ENCODE measurements at regions not wholly inside any gene's neighbourhood (a gene's known extent, or its start where the extent isn't known, plus 50 kb on each side); places are given as distances from the start of the nearest gene placed in this dataset.
A peak's percentile ranks its signal among the peaks of the same experiment; 100 is the strongest.

DNA sequence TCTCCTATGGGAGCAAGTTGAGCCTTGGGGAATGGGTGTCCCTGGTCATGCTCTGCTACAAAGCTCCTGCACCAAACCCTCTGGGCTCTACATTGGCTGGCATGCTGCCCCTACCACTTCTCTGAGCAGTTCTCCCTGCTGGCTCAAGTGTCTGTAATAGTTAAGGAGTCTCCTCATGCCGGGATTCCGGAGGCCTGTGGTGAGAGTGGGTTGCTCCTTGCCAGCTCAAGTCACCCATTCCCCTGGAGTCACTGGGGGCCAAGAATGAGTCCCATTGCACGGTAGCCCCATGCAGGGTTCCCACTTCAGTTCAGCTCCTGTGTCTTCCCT is 173.9 kb downstream of the PRDM13 start:
- Mint-ChIP-seq H3K27me3 (ENCODE audit: unreplicated experiment) (peaks cover 66% of the 10 kb centered on the region), H3K4me3 (ENCODE audit: low read depth, unreplicated experiment) (no peak overlapping the region), H3K27ac (ENCODE audit: unreplicated experiment) (no peak overlapping the region), H3K36me3 (ENCODE audit: insufficient read depth, unreplicated experiment) (no peaks in the 10 kb centered on the region), H3K9me3 (ENCODE audit: low read depth, unreplicated experiment) (no peaks in the 10 kb centered on the region), H3K4me1 (ENCODE audit: low read depth, unreplicated experiment) (no peaks in the 10 kb centered on the region)
- no TSS peak for BruUV-seq (replicated peaks)
- intact Hi-C loops (cut with micrococcal nuclease; ENCODE audit: unreplicated experiment), result no loop called here
- CTCF ChIA-PET, result no interaction called here
- TF ChIP-seq, protein P1, sequence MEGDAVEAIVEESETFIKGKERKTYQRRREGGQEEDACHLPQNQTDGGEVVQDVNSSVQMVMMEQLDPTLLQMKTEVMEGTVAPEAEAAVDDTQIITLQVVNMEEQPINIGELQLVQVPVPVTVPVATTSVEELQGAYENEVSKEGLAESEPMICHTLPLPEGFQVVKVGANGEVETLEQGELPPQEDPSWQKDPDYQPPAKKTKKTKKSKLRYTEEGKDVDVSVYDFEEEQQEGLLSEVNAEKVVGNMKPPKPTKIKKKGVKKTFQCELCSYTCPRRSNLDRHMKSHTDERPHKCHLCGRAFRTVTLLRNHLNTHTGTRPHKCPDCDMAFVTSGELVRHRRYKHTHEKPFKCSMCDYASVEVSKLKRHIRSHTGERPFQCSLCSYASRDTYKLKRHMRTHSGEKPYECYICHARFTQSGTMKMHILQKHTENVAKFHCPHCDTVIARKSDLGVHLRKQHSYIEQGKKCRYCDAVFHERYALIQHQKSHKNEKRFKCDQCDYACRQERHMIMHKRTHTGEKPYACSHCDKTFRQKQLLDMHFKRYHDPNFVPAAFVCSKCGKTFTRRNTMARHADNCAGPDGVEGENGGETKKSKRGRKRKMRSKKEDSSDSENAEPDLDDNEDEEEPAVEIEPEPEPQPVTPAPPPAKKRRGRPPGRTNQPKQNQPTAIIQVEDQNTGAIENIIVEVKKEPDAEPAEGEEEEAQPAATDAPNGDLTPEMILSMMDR (IDR thresholded peaks at IDR 0.05; ENCODE audit: unreplicated experiment), result no peak
- no peak for DNase-seq

DNA sequence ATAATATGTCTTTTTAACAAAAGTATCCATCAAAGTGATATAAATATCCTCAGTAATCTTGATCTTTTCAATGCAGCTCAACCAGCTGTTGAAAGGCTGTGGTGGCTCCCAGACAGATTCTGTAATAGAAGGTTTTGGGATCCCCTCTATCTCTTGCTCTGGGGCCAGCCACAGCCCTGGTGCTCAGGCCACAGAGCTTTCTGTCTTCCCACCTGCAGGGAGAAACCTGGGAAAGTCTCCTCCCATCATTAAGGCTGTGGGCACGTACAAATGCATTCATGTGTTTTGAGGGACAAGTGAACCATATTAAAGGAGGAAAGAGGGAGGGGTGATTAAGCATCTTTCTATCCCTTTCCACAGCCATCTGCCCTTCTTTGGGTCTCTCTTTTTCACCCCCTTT is 183.1 kb downstream of the PRDM13 start:
- no TSS peak for BruUV-seq (replicated peaks)
- TF ChIP-seq, protein P1 (IDR thresholded peaks at IDR 0.05; ENCODE audit: unreplicated experiment), result no peak
- no peak overlapping the region for H3K27ac Mint-ChIP-seq (ENCODE audit: unreplicated experiment)
- H3K27me3 Mint-ChIP-seq (ENCODE audit: unreplicated experiment), result peaks cover 47% of the 10 kb centered on the region
- H3K4me1 Mint-ChIP-seq (ENCODE audit: low read depth, unreplicated experiment), result no peaks in the 10 kb centered on the region
- no peak overlapping the region for H3K4me3 Mint-ChIP-seq (ENCODE audit: low read depth, unreplicated experiment)
- no peak for DNase-seq
- CTCF ChIA-PET, result no interaction called here
- intact Hi-C loops (cut with micrococcal nuclease; ENCODE audit: unreplicated experiment), result no loop called here
- H3K36me3 Mint-ChIP-seq (ENCODE audit: insufficient read depth, unreplicated experiment), result no peaks in the 10 kb centered on the region
- H3K9me3 Mint-ChIP-seq (ENCODE audit: low read depth, unreplicated experiment), result no peaks in the 10 kb centered on the region

DNA sequence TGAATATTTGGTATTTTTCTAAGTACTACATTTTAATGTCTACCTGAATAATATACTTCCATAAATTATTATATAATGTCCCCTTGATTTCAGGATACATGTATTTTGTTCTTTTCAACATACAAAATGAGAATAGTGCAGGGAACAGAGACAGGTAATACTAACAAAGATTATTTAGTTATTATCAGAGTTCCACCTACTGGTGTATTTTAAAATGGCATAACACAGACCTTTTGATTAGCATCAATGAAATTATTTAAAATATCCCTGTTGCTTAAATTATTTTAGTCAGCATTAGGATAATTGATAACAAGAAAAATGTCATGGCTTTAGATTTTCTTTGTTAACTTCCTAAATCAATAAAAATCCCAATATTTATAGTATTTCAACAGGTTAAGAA is 184.0 kb downstream of the PRDM13 start:
- TF ChIP-seq, protein P1 (IDR thresholded peaks at IDR 0.05; ENCODE audit: unreplicated experiment), result peak; percentile 26
- no peak for DNase-seq
- H3K9me3 Mint-ChIP-seq (ENCODE audit: low read depth, unreplicated experiment), result no peaks in the 10 kb centered on the region
- CTCF ChIA-PET, result interaction anchor here (0.7 kb wide), 1 partner anchor 177 kb away, joined by 3 read pairs; no protein-coding TSS in a partner anchor
- BruUV-seq (replicated peaks), result no TSS peak
- no peaks in the 10 kb centered on the region for H3K4me1 Mint-ChIP-seq (ENCODE audit: low read depth, unreplicated experiment)
- H3K27me3 Mint-ChIP-seq (ENCODE audit: unreplicated experiment), result peaks cover 48% of the 10 kb centered on the region
- intact Hi-C loops (cut with micrococcal nuclease; ENCODE audit: unreplicated experiment), result no loop called here
- H3K36me3 Mint-ChIP-seq (ENCODE audit: insufficient read depth, unreplicated experiment), result no peaks in the 10 kb centered on the region
- H3K27ac Mint-ChIP-seq (ENCODE audit: unreplicated experiment), result no peak overlapping the region
- no peak overlapping the region for H3K4me3 Mint-ChIP-seq (ENCODE audit: low read depth, unreplicated experiment)

DNA sequence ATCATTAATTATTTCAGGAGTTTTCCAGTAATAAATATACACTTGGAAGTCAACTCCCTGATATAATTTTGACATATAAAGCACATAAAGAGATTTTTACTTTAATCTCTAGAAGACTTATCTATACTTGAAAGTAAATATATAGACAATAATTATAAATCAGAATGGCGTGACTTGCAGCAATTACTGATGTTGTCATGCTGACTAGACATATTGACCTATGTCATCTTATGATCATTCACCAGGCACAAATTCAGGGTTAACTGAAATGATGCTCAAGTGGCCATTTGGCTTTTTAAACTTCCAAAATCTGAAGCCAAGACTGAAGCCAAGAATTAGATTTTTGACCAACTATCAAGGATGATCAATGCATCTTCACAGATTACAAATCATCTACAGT is 192.2 kb downstream of the MCHR2 start:
- DNase-seq, result no peak
- H3K36me3 Mint-ChIP-seq (ENCODE audit: insufficient read depth, unreplicated experiment), result no peaks in the 10 kb centered on the region
- TF ChIP-seq, protein P1 (IDR thresholded peaks at IDR 0.05; ENCODE audit: unreplicated experiment), result no peak
- CTCF ChIA-PET, result no interaction called here
- no peak overlapping the region for H3K27ac Mint-ChIP-seq (ENCODE audit: unreplicated experiment)
- H3K27me3 Mint-ChIP-seq (ENCODE audit: unreplicated experiment), result no peaks in the 10 kb centered on the region
- H3K4me3 Mint-ChIP-seq (ENCODE audit: low read depth, unreplicated experiment), result no peak overlapping the region
- peaks cover 8% of the 10 kb centered on the region for H3K4me1 Mint-ChIP-seq (ENCODE audit: low read depth, unreplicated experiment)
- intact Hi-C loops (cut with micrococcal nuclease; ENCODE audit: unreplicated experiment), result no loop called here
- H3K9me3 Mint-ChIP-seq (ENCODE audit: low read depth, unreplicated experiment), result no peaks in the 10 kb centered on the region
- BruUV-seq (replicated peaks), result no TSS peak

Data from Calu3 (cell line).